ENCODE measurements at regions not wholly inside any gene's neighbourhood (a gene's known extent, or its start where the extent isn't known, plus 50 kb on each side); places are given as distances from the start of the nearest gene placed in this dataset.

DNA sequence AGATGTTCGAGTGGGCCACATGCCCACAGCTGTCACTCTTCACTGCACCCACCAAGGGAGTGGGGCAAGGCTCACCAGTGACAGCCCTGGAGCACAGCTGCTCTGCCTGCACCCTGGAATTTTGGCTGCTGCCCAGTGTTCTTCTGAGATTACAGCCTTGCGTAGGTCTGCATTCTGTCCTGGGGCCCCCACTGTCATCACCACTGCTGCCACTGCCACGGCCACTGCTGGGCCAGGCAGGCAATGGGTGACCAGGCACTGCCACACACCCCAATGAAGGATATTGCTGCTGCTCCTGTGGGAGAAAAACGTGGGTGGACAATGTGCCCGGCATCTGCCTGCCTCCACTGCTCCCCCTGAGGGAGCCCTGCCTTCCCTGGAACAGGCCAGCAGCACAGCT, 1717.0 kb downstream of the TP53TG3F start:
- DNase-seq (no peak), ATAC-seq (replicated peaks in 1 of 2) (no peak)
- H3K27ac Mint-ChIP-seq = no peak overlapping the region
- no peaks in the 10 kb centered on the region for H3K4me1 Mint-ChIP-seq (ENCODE audit: low read depth)
- H3K27me3 Mint-ChIP-seq (ENCODE audit: low read depth) = no peaks in the 10 kb centered on the region
- H3K36me3 Mint-ChIP-seq (ENCODE audit: insufficient read depth in 2 of 2) = peaks cover 0 to 3% of the 10 kb centered on the region in 2 donors
- H3K9me3 Mint-ChIP-seq = peaks cover 8 to 12% of the 10 kb centered on the region in 2 donors
- no peak overlapping the region for H3K4me3 Mint-ChIP-seq

DNA sequence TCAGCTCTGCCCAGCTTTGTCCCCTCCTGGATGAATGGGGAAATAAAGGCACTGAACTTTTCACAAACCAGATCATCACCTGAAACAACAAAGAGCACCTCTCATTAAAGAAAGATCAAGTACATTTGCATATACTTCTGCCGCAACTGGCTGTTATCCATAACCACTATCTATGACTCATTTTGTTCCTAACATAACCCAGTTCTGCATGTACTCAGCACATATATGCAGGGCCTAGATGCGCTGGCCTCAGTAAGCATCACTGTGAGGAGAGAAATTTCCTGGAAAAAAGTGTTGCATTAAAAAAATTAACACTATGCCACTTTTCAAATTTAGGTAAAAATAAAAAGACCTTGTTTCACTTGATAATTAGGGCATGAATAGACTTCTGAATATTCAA, 1718.4 kb downstream of the TP53TG3F start:
- DNase-seq (no peak), ATAC-seq (replicated peaks in 1 of 2) (no peak)
- Mint-ChIP-seq H3K9me3 (peaks cover 9 to 16% of the 10 kb centered on the region in 2 donors), H3K27ac (no peak overlapping the region), H3K36me3 (ENCODE audit: insufficient read depth in 2 of 2) (peaks cover under 1 to 5% of the 10 kb centered on the region in 2 donors), H3K4me1 (ENCODE audit: low read depth) (no peaks in the 10 kb centered on the region), H3K27me3 (ENCODE audit: low read depth) (no peaks in the 10 kb centered on the region), H3K4me3 (no peak overlapping the region)

DNA sequence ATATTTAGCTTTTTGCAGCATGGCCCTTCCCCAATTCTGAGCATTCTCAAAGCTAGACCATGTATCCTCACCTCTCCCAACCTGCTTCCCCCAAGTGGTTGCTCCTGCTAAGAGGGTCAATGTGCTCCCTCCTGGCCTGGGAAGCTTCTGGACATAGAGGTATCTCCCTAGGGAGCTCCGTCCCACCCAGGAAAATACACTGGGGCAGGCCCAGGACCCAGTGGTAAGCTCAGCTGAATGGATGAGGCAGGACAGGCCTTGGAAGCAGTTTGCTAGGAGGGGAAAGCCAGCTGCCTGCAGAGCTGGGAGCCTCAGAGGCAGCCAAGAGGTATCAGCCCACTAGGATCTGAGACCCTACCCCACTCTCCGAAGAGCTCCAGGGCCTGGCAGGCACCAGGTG, 1721.6 kb downstream of the TP53TG3F start:
- Mint-ChIP-seq H3K27me3 (ENCODE audit: low read depth) (no peaks in the 10 kb centered on the region), H3K36me3 (ENCODE audit: insufficient read depth in 2 of 2) (peaks cover 2 to 12% of the 10 kb centered on the region in 2 donors), H3K4me3 (no peak overlapping the region), H3K9me3 (peaks cover 9 to 23% of the 10 kb centered on the region in 2 donors), H3K4me1 (ENCODE audit: low read depth) (no peaks in the 10 kb centered on the region), H3K27ac (no peak overlapping the region)
- no peak for ATAC-seq (replicated peaks in 1 of 2)
- no peak for DNase-seq

DNA sequence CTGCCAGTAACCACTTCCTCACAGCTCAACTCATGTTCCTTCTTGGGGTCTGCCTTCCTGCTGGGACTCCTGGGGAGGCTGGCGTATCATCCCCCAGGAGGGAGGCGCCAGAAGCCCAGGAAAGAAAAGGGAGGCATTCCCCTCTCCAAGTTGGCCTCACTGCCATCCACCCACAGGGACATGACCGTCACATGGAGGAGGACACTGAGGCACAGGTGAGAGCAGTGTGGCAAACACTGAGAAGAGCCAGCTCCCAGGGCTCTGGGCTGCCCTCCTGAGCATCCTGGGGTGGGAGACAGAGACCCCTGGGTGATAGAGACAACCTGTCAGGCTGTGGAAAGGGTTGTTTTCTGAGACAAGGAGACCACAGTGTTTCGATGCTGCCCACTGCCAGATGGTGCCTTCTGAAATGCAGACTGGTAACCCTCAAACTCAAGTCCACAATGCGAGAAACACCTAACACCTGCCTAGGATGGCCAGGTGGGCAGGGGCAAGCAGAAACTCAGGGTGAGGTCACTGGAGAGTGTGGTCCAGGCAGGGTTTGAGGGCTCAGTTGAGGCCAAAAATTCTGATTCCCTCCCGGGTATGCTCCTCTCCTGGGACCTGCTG, 1722.1 kb downstream of the TP53TG3F start:
- Mint-ChIP-seq H3K4me1 (ENCODE audit: low read depth) (no peaks in the 10 kb centered on the region), H3K9me3 (peaks cover 9 to 26% of the 10 kb centered on the region in 2 donors), H3K36me3 (ENCODE audit: insufficient read depth in 2 of 2) (peaks cover 3 to 12% of the 10 kb centered on the region in 2 donors), H3K4me3 (no peak overlapping the region), H3K27me3 (ENCODE audit: low read depth) (no peaks in the 10 kb centered on the region), H3K27ac (no peak overlapping the region)
- DNase-seq (no peak), ATAC-seq (replicated peaks in 1 of 2) (no peak)

DNA sequence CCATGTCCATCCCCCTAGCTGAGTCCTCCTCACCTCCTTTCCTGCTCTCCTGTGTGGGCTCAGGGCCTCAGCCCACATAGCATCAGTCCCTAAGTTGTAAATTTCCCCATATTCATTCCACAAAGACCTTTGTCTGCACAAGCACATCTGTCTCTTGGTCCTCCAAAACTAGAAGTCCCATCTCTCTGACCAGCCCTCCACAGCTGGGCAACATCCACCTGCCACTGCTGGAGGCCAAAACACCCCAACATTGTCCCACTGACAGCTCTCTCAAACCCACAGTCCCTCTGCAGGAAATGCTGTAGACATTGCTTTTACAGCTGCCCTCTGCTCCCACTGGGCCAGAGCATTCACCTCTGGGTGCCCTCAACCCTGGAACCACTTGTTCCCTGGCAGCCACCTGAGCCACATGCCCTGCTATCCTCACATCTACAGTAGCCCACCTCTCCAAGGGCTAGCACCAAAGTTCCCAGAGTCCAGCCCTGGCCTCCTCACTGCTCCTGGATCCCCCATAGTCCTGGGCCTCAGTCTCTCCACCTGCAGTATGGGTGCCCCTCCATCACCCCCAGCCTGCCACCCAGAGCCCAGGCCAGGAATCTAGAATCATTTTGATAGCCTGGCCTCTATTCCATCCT, 1722.7 kb downstream of the TP53TG3F start:
- ATAC-seq (replicated peaks in 1 of 2) (no peak), DNase-seq (no peak)
- H3K36me3 Mint-ChIP-seq (ENCODE audit: insufficient read depth in 2 of 2) = peaks cover 3 to 12% of the 10 kb centered on the region in 2 donors
- H3K27me3 Mint-ChIP-seq (ENCODE audit: low read depth) = no peaks in the 10 kb centered on the region
- H3K4me1 Mint-ChIP-seq (ENCODE audit: low read depth) = no peaks in the 10 kb centered on the region
- no peak overlapping the region for H3K4me3 Mint-ChIP-seq
- H3K27ac Mint-ChIP-seq = no peak overlapping the region
- H3K9me3 Mint-ChIP-seq = peaks cover 8 to 21% of the 10 kb centered on the region in 2 donors

DNA sequence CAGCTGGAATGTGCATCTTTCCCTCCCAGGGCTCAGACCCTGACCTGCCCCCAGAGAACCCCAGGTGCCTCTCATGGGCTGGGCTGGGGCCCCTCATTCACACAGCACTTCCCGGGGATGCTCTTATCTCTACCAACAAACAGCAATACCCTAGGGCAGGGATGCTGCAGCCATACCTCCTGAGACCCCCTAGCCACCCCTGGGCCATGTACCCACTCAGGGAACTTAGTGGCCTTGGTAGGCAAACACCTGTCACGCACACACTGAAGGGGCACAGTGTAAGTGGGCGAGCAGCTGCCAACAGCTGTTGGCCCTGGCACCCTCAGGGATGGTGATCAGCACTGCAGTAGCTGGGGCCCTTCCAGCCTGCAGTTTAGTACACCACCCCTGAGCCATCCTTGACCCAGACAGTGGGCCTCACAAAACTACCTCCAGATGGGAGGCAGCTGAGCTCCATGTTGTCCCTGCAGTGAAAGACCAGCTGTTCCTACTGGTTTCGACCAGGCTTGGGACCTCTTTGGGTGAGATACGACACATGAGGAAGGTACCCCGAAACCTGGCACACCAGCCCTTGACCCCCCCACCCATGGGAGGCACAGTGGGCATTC, 1723.6 kb downstream of the TP53TG3F start:
- Mint-ChIP-seq H3K4me1 (ENCODE audit: low read depth) (no peaks in the 10 kb centered on the region), H3K36me3 (ENCODE audit: insufficient read depth in 2 of 2) (peaks cover 3 to 12% of the 10 kb centered on the region in 2 donors), H3K27ac (no peak overlapping the region)

DNA sequence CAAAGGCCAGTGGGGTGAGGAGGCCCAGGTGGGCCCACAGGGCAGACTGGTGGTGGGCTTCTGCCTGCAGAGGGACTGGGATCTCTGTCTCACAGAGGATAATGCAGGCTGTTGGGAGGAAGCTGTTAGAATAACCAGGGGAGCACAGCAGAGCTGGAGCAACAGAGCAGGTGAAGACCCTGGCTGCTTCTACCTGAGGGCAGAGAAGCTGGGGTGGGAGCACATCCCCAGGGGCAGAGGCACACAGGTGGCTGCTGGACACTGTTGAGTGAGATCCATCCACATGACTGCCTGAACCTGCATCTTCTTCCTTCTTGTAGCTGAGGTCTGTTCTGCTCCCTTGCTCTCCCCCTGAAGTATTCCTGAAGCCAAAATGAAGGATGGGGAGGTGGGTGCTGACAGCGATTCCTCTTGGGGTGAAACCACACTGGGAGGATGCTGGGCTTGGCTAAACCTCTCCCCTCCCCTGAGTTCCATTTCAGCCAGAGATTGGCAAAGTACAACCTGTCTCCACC, 1725.0 kb downstream of the TP53TG3F start:
- no peak for DNase-seq
- Mint-ChIP-seq H3K9me3 (peaks cover 7 to 18% of the 10 kb centered on the region in 2 donors), H3K27me3 (ENCODE audit: low read depth) (no peaks in the 10 kb centered on the region), H3K36me3 (ENCODE audit: insufficient read depth in 2 of 2) (peaks cover 3 to 12% of the 10 kb centered on the region in 2 donors), H3K27ac (no peak overlapping the region), H3K4me1 (ENCODE audit: low read depth) (no peaks in the 10 kb centered on the region), H3K4me3 (no peak overlapping the region)
- ATAC-seq (replicated peaks in 1 of 2) = no peak

More for the DNA sequence above, 1723.6 kb downstream of the TP53TG3F start:
- Mint-ChIP-seq H3K4me3 (no peak overlapping the region), H3K9me3 (peaks cover 7 to 18% of the 10 kb centered on the region in 2 donors), H3K27me3 (ENCODE audit: low read depth) (no peaks in the 10 kb centered on the region)
- DNase-seq (no peak), ATAC-seq (replicated peaks in 1 of 2) (no peak)

DNA sequence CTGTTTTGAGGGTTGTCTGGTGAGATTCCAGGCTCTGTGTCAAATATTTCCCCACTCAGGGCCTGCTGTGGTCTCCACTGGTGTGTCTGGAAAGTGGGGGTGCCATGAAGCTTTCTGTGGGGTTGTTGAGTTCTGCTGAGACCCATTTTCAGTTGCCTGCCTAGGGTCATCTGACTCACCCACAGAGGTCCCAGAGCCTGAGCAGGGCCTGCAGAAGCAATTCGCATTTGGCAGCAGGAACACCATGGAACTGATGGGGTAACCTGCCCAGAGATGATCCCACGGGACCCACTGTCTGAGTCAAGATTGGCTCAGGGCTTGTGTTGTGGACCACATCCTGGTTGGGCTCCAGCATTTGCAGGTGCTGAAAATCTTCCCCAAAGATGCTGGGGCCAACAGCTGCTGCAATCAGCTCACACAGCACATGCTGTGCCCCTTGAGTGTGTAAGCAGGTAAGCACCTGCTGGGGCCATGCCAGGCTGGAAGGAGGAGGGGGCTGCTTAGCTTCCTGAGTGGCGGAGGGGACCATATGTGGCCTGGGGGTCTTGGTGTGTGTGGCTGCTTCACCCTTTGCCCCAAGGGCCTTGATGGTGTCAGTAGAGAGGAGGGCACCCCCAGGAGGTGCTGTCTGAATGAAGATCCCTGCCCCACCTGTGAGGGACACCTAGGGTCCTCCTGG, 1726.1 kb downstream of the TP53TG3F start:
- Mint-ChIP-seq H3K4me3 (no peak overlapping the region), H3K27ac (no peak overlapping the region), H3K36me3 (ENCODE audit: insufficient read depth in 2 of 2) (peaks cover 3 to 12% of the 10 kb centered on the region in 2 donors), H3K9me3 (peaks cover 7 to 15% of the 10 kb centered on the region in 2 donors), H3K27me3 (ENCODE audit: low read depth) (no peaks in the 10 kb centered on the region), H3K4me1 (ENCODE audit: low read depth) (no peaks in the 10 kb centered on the region)
- no peak for DNase-seq
- ATAC-seq (replicated peaks in 1 of 2) = no peak

DNA sequence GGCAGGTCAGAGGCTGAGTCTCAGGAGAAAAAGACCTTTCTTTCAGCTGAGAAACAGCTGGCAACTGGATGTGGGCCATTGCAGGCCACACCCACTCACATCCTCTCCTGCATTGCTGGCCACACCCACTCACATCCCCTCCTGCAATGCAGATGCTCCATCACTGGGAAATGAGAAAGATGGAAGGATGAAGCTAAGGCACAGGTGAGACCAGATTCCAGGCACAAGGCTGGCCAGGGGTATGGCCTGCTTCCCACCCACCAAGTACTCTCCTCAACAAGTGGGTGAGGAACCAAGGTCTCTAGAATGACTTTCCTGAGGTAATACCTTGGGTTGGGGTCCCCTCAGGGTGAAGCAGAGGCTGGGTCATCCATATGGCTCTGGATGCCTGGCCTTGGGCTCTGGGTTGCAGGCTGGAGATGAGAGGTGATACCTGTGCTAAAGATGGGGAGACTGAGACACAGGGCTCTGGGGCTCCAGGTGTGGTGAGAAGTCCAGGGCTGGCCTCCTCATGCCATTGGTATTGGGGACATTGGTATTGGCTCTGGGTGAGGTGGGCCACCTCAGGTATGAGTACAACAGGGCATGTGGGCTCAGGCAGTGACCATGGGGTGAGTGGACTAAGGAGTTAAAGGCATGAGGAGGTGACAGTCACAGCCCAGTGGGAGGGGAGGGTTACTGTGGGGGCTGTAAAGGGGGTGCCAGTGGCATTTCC, 1726.8 kb downstream of the TP53TG3F start:
- Mint-ChIP-seq H3K9me3 (peaks cover 7 to 15% of the 10 kb centered on the region in 2 donors), H3K27ac (no peak overlapping the region), H3K27me3 (ENCODE audit: low read depth) (no peaks in the 10 kb centered on the region), H3K4me3 (no peak overlapping the region), H3K36me3 (ENCODE audit: insufficient read depth in 2 of 2) (peaks cover 3 to 12% of the 10 kb centered on the region in 2 donors), H3K4me1 (ENCODE audit: low read depth) (no peaks in the 10 kb centered on the region)
- ATAC-seq (replicated peaks in 1 of 2) = no peak
- DNase-seq = no peak

DNA sequence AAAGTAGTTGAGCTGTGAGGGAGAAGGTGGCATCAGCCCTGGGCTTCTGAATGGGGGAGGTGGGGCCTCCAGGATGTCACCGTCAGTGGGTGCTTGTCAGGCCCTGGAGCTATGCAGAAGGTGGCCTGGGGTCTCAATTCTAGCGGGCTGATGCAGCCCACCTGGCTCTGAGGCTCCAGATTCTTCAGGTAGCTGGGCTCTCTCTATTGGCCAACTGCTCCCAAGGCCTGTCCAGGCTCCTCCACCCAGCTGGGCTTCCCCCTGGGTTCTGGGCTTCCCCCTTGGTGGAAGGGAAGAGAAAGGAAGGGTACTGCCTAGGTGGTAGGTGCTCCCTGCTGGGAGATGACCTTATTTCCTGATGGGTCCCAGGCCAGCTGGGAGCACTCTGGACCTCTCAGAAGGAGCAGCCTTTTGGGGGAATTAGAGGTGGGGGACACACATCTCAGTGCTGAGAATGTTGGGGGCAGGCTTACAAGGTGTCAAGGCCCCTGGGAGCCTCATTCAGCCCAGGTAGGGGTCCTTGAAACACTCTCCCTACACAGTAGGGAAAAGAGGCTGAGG, 1728.3 kb downstream of the TP53TG3F start:
- Mint-ChIP-seq H3K4me3 (no peak overlapping the region), H3K36me3 (ENCODE audit: insufficient read depth in 2 of 2) (peaks cover 3 to 7% of the 10 kb centered on the region in 2 donors), H3K27me3 (ENCODE audit: low read depth) (no peaks in the 10 kb centered on the region), H3K4me1 (ENCODE audit: low read depth) (no peaks in the 10 kb centered on the region), H3K27ac (no peak overlapping the region), H3K9me3 (peaks cover 3 to 11% of the 10 kb centered on the region in 2 donors)
- DNase-seq (no peak), ATAC-seq (replicated peaks in 1 of 2) (no peak)

DNA sequence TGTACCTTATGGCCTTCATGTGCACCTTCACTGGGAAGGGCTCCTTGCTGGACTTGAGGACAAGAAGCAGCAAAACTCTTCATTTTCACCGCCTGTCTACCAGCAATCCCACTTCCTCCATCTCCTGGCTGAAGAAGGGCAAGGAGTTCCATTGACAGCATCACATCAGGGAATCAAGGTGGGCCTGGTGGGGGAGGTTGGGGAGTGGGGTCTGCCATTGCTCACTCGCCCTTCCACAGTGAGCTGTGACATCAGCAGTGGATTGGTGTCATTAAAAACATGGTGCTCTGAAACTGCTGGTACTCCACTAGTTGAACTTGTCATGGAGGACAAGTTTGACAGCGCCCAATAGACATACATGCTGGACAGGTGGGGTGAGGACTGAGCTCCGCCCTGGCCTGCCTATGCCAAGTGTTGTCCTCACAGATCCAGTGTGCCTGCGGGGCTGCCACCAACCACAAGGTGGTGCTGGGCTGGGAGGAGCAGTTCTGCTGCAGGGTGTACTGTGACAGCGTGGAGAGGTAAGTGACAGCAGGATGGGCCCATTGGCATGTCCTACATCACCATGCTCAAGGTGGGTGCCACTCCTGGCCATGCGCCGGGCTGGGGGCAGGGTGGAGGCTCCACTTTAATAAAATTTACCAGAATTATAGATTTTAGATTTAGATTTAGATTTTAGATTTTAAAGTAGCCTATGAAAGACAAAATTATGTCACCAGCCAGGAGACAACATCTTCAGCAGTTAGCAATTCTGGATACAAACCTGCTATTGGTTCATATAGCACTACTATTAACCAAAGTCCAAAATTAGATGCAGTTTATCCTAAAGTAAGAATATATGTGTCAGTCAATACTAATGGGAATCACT, 1729.1 kb downstream of the TP53TG3F start:
- no peak overlapping the region for H3K27ac Mint-ChIP-seq
- H3K4me3 Mint-ChIP-seq = no peak overlapping the region
- no peak for DNase-seq
- no peaks in the 10 kb centered on the region for H3K27me3 Mint-ChIP-seq (ENCODE audit: low read depth)
- ATAC-seq (replicated peaks in 1 of 2) = no peak
- no peaks in the 10 kb centered on the region for H3K4me1 Mint-ChIP-seq (ENCODE audit: low read depth)
- H3K9me3 Mint-ChIP-seq = peaks cover 3 to 11% of the 10 kb centered on the region in 2 donors
- peaks cover 3 to 6% of the 10 kb centered on the region in 2 donors for H3K36me3 Mint-ChIP-seq (ENCODE audit: insufficient read depth in 2 of 2)

DNA sequence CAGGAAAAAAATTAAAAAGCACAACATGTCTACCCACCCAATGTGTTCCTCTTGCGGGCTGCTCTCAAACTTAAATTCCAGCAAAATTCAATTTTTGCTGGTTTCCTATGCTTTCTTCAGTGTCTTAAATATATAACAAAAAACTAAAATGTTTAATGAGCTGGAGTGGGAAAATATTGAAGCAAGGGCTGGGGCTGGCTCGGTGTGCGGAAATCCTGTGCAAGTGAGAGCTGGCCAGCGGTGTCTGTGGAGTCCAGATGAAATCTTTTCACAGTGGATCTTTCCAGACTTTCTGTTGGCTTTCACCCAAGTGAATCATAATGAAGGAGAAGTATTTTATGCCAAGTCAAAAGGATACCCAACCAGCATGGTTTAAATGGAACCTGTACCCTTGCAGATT, 1733.6 kb downstream of the TP53TG3F start:
- peaks cover 3 to 5% of the 10 kb centered on the region in 2 donors for H3K9me3 Mint-ChIP-seq

More for the DNA sequence above, 1733.6 kb downstream of the TP53TG3F start:
- no peak overlapping the region for H3K4me3 Mint-ChIP-seq
- ATAC-seq (replicated peaks in 1 of 2) (no peak), DNase-seq (no peak)
- H3K27ac Mint-ChIP-seq = no peak overlapping the region
- no peaks in the 10 kb centered on the region for H3K27me3 Mint-ChIP-seq (ENCODE audit: low read depth)
- no peaks in the 10 kb centered on the region for H3K36me3 Mint-ChIP-seq (ENCODE audit: insufficient read depth in 2 of 2)
- H3K4me1 Mint-ChIP-seq (ENCODE audit: low read depth) = no peaks in the 10 kb centered on the region
